ENCODE measurements at regions not wholly inside any gene's neighbourhood (a gene's known extent, or its start where the extent isn't known, plus 50 kb on each side); places are given as distances from the start of the nearest gene placed in this dataset.
"Not testable (repeated sequence)": the region's sequence is repeated elsewhere in the genome, so short reads cannot be mapped to it uniquely, and the experiment has no call there.

GRCh38 chr21:36608041-36608896 is 90.6 kb upstream of the SIM2 start:
- Histone ChIP-seq H3K27ac (no peak overlapping the region), H3K4me3 (no peak overlapping the region), H3K4me1 (replicated peaks in 1 of 2) (no peaks in the 10 kb centered on the region)
- WGBS, 10 experiments: 27 to 100% (median 71%) methylated on average over 1 to 7 of the region's 8 CpGs; no CpG with 5 or more reads in 2 of the 10 experiments
- in situ Hi-C loops (cut with MboI; ENCODE audit: low pct_unique_long_range_greater_than_20kb in 2 of 9, low sequenced_read_pairs in 9 of 9, unreplicated experiment in 9 of 9): no loop called here
- ATAC-seq (replicated peaks in 6 of 8): no peak

- Histone ChIP-seq H3K27ac (no peak overlapping the region), H3K4me1 (replicated peaks in 1 of 2) (no peaks in the 10 kb centered on the region), H3K4me3 (no peak overlapping the region)
- ATAC-seq (replicated peaks in 6 of 8): no peak
- WGBS, 10 experiments: 71 to 80% methylated on average over 1 of the region's 1 CpG; no CpG with 5 or more reads in 8 of the 10 experiments
- in situ Hi-C loops (cut with MboI; ENCODE audit: low pct_unique_long_range_greater_than_20kb in 2 of 9, low sequenced_read_pairs in 9 of 9, unreplicated experiment in 9 of 9): no loop called here
Observed at GRCh38 chr21:36608897-36609225, 90.1 kb upstream of the SIM2 start.

- H3K27ac ChIP-seq: no peak overlapping the region
- H3K4me3 ChIP-seq: no peak overlapping the region
- no peak for ATAC-seq (replicated peaks in 6 of 8)
- in situ Hi-C loops (cut with MboI; ENCODE audit: low pct_unique_long_range_greater_than_20kb in 2 of 9, low sequenced_read_pairs in 9 of 9, unreplicated experiment in 9 of 9): no loop called here
- no peaks in the 10 kb centered on the region for H3K4me1 ChIP-seq (replicated peaks in 1 of 2)
Observed at GRCh38 chr21:36609654-36610053, 89.3 kb upstream of the SIM2 start.

GRCh38 chr21:36610201-36610600 is 88.7 kb upstream of the SIM2 start:
- Histone ChIP-seq H3K27ac (no peak overlapping the region), H3K4me1 (replicated peaks in 1 of 2) (no peaks in the 10 kb centered on the region), H3K4me3 (no peak overlapping the region)
- ATAC-seq (replicated peaks in 6 of 8): no peak
- in situ Hi-C loops (cut with MboI; ENCODE audit: low pct_unique_long_range_greater_than_20kb in 2 of 9, low sequenced_read_pairs in 9 of 9, unreplicated experiment in 9 of 9): no loop called here
- 0 to 100% (median 58%) methylated on average over 1 of the region's 1 CpG; no CpG with 5 or more reads in 4 of the 10 experiments for WGBS, 10 experiments

- no peak for ATAC-seq (replicated peaks in 6 of 8)
- H3K27ac ChIP-seq: no peak overlapping the region
- no peaks in the 10 kb centered on the region for H3K4me1 ChIP-seq (replicated peaks in 1 of 2)
- H3K4me3 ChIP-seq: no peak overlapping the region
- 8 to 100% (median 67%) methylated on average over 1 to 7 of the region's 7 CpGs; no CpG with 5 or more reads in 1 of the 10 experiments for WGBS, 10 experiments
- in situ Hi-C loops (cut with MboI; ENCODE audit: low pct_unique_long_range_greater_than_20kb in 2 of 9, low sequenced_read_pairs in 9 of 9, unreplicated experiment in 9 of 9): no loop called here
Observed at GRCh38 chr21:36610935-36611334, 88.0 kb upstream of the SIM2 start.

GRCh38 chr21:36611379-36611778 is 87.5 kb upstream of the SIM2 start:
- H3K4me3 ChIP-seq: no peak overlapping the region
- no peaks in the 10 kb centered on the region for H3K4me1 ChIP-seq (replicated peaks in 1 of 2)
- WGBS, 10 experiments: 39 to 93% (median 85%) methylated on average over 2 to 6 of the region's 8 CpGs; no CpG with 5 or more reads in 4 of the 10 experiments
- in situ Hi-C loops (cut with MboI; ENCODE audit: low pct_unique_long_range_greater_than_20kb in 2 of 9, low sequenced_read_pairs in 9 of 9, unreplicated experiment in 9 of 9): no loop called here
- H3K27ac ChIP-seq: no peak overlapping the region
- ATAC-seq (replicated peaks in 6 of 8): no peak

GRCh38 chr21:36613059-36613458 is 85.9 kb upstream of the SIM2 start:
- Histone ChIP-seq H3K4me3 (no peak overlapping the region), H3K27ac (no peak overlapping the region), H3K4me1 (replicated peaks in 1 of 2) (no peaks in the 10 kb centered on the region)
- no peak for ATAC-seq (replicated peaks in 6 of 8)
- WGBS, 10 experiments: 10 to 100% (median 68%) methylated on average over 2 to 8 of the region's 10 CpGs; no CpG with 5 or more reads in 3 of the 10 experiments
- in situ Hi-C loops (cut with MboI; ENCODE audit: low pct_unique_long_range_greater_than_20kb in 2 of 9, low sequenced_read_pairs in 9 of 9, unreplicated experiment in 9 of 9): no loop called here

GRCh38 chr21:36613554-36613953 is 85.4 kb upstream of the SIM2 start:
- Histone ChIP-seq H3K27ac (no peak overlapping the region), H3K4me1 (replicated peaks in 1 of 2) (no peaks in the 10 kb centered on the region), H3K4me3 (no peak overlapping the region)
- no peak for ATAC-seq (replicated peaks in 6 of 8)
- in situ Hi-C loops (cut with MboI; ENCODE audit: low pct_unique_long_range_greater_than_20kb in 2 of 9, low sequenced_read_pairs in 9 of 9, unreplicated experiment in 9 of 9): no loop called here
- 33 to 90% (median 79%) methylated on average over 1 to 3 of the region's 3 CpGs for WGBS, 10 experiments

- no peaks in the 10 kb centered on the region for H3K4me1 ChIP-seq (replicated peaks in 1 of 2)
- WGBS, 10 experiments: 25 to 100% (median 93%) methylated on average over 1 to 4 of the region's 5 CpGs; no CpG with 5 or more reads in 1 of the 10 experiments
- peak in 1 of 8 experiments; percentile 36 for ATAC-seq (replicated peaks in 6 of 8)
- in situ Hi-C loops (cut with MboI; ENCODE audit: low pct_unique_long_range_greater_than_20kb in 2 of 9, low sequenced_read_pairs in 9 of 9, unreplicated experiment in 9 of 9): no loop called here
- no peak overlapping the region for H3K27ac ChIP-seq
- no peak overlapping the region for H3K4me3 ChIP-seq
Observed at GRCh38 chr21:36615274-36615964, 83.5 kb upstream of the SIM2 start.

GRCh38 chr21:36616773-36617172 is 82.1 kb upstream of the SIM2 start:
- H3K4me1 ChIP-seq (replicated peaks in 1 of 2); H3K4me3 ChIP-seq; ATAC-seq (replicated peaks in 6 of 8); H3K27ac ChIP-seq; in situ Hi-C loops (cut with MboI; ENCODE audit: low pct_unique_long_range_greater_than_20kb in 2 of 9, low sequenced_read_pairs in 9 of 9, unreplicated experiment in 9 of 9): not testable (repeated sequence)
- WGBS, 10 experiments: 73 to 90% (median 80%) methylated on average over 3 to 7 of the region's 13 CpGs; no CpG with 5 or more reads in 7 of the 10 experiments

- H3K4me3 ChIP-seq; H3K4me1 ChIP-seq (replicated peaks in 1 of 2); ATAC-seq (replicated peaks in 6 of 8); in situ Hi-C loops (cut with MboI; ENCODE audit: low pct_unique_long_range_greater_than_20kb in 2 of 9, low sequenced_read_pairs in 9 of 9, unreplicated experiment in 9 of 9); H3K27ac ChIP-seq: not testable (repeated sequence)
- WGBS, 10 experiments: no CpG with 5 or more reads among the region's 1 CpG
Observed at GRCh38 chr21:36621794-36622193, 77.1 kb upstream of the SIM2 start.

- WGBS, 10 experiments: 10 to 82% (median 57%) methylated on average over 1 to 4 of the region's 4 CpGs; no CpG with 5 or more reads in 2 of the 10 experiments
- no peak for ATAC-seq (replicated peaks in 6 of 8)
Observed at GRCh38 chr21:36624105-36624504, 74.8 kb upstream of the SIM2 start.

GRCh38 chr21:36626791-36627190 is 72.1 kb upstream of the SIM2 start:
- in situ Hi-C loops (cut with MboI; ENCODE audit: low pct_unique_long_range_greater_than_20kb in 2 of 9, low sequenced_read_pairs in 9 of 9, unreplicated experiment in 9 of 9): no loop called here
- Histone ChIP-seq H3K4me3 (no peak overlapping the region), H3K27ac (no peak overlapping the region), H3K4me1 (replicated peaks in 1 of 2) (no peaks in the 10 kb centered on the region)
- 80 to 100% (median 100%) methylated on average over 1 to 2 of the region's 3 CpGs; no CpG with 5 or more reads in 7 of the 10 experiments for WGBS, 10 experiments
- no peak for ATAC-seq (replicated peaks in 6 of 8)

More at GRCh38 chr21:36624105-36624504, 74.8 kb upstream of the SIM2 start:
- Histone ChIP-seq H3K4me3 (no peak overlapping the region), H3K27ac (no peak overlapping the region), H3K4me1 (replicated peaks in 1 of 2) (no peaks in the 10 kb centered on the region)
- in situ Hi-C loops (cut with MboI; ENCODE audit: low pct_unique_long_range_greater_than_20kb in 2 of 9, low sequenced_read_pairs in 9 of 9, unreplicated experiment in 9 of 9): no loop called here
